Right lobe of liver (tissue), 6 donors: ENCODE measurements at regions not wholly inside any gene's neighbourhood (a gene's known extent, or its start where the extent isn't known, plus 50 kb on each side); places are given as distances from the start of the nearest gene placed in this dataset.

ENCODE experiments used
- ATAC-seq, 4 donors: fragments of 200-7000 bp; cut with Tn5 transposase; one replicate each; pipeline ENCODE4 v1.9.1; 2020; ENCODE audit warnings: mild to moderate bottlenecking in 4 of 4, moderate library complexity in 4 of 4
- DNase-seq, 3 donors: peaks; one replicate each; pipeline ENCODE4 v3.0.0-alpha.2; 2020
- H3K27ac ChIP-seq, 3 donors: fragments of 200-600 bp; one replicate each; pipeline ENCODE4 v1.8.0; 2022
- H3K27me3 ChIP-seq, 2 donors: fragments of 200-600 bp; one replicate each; pipeline ENCODE4 v1.8.0; 2022
- H3K36me3 ChIP-seq, 4 donors: fragments of 200-600 bp; sonication (generic) in 1 of 4; one replicate each; pipeline versions ENCODE4 v1.5.1 to v1.8.0; 2017 to 2022; ENCODE audit warnings: control low read depth in 1 of 4
- H3K4me1 ChIP-seq, 4 donors: fragments of 200-600 bp; sonication (generic) in 1 of 4; one replicate each; pipeline versions ENCODE4 v1.5.1 to v1.8.0; 2017 to 2022; ENCODE audit warnings: control low read depth in 1 of 4
- H3K4me3 ChIP-seq, 3 donors: fragments of 200-600 bp; one replicate each; pipeline ENCODE4 v1.8.0; 2022
- H3K9me3 ChIP-seq, 4 donors: fragments of 200-600 bp; sonication (generic) in 1 of 4; one replicate each; pipeline versions ENCODE4 v1.5.1 to v1.8.0; 2017 to 2022; ENCODE audit warnings: control low read depth in 1 of 4
- POLR2A ChIP-seq: fragments of 450-650 bp; IDR thresholded peaks from one replicate; pipeline ENCODE4 v1.6.1; 2017; ENCODE audit warnings: antibody characterized with exemption, mild to moderate bottlenecking
- WGBS: methylation state at CpG from one replicate; pipeline ENCODE4 v1.1.6; 2018; ENCODE audit warnings: low coverage, low lambda C conversion rate; ENCODE audit not compliant: insufficient coverage; ENCODE audit errors: missing lambda C conversion rate; 5-methylcytosine and 5-hydroxymethylcytosine counted together
- intact Hi-C, 2 donors: fragments of 100-400 bp; cut with DNase I; formaldehyde crosslinking; loops; one replicate each; pipeline versions ENCODE4 v1.11.2 to v1.14.1; 2022
- TF ChIP-seq, protein P1 (sequence below), 4 donors: fragments of 200-600 bp in 3 of 4; fragments of 450-650 bp in 1 of 4; IDR thresholded peaks; one replicate each; pipeline versions ENCODE4 v1.5.1 to v1.8.0; 2016 to 2022; ENCODE audit warnings: antibody characterized with exemption in 4 of 4, mild to moderate bottlenecking in 2 of 4
- donor health status: DM: no; HTN: yes; CAD: no.
- donor health status: DM: no; HTN: no; CAD: no.
- donor health status: DM: no; HTN: no; CAD: no.
- donor health status: DM: no; HTN: yes; CAD: no.
- donor health status: DM: no; HTN: yes; CAD: no.

DNA sequence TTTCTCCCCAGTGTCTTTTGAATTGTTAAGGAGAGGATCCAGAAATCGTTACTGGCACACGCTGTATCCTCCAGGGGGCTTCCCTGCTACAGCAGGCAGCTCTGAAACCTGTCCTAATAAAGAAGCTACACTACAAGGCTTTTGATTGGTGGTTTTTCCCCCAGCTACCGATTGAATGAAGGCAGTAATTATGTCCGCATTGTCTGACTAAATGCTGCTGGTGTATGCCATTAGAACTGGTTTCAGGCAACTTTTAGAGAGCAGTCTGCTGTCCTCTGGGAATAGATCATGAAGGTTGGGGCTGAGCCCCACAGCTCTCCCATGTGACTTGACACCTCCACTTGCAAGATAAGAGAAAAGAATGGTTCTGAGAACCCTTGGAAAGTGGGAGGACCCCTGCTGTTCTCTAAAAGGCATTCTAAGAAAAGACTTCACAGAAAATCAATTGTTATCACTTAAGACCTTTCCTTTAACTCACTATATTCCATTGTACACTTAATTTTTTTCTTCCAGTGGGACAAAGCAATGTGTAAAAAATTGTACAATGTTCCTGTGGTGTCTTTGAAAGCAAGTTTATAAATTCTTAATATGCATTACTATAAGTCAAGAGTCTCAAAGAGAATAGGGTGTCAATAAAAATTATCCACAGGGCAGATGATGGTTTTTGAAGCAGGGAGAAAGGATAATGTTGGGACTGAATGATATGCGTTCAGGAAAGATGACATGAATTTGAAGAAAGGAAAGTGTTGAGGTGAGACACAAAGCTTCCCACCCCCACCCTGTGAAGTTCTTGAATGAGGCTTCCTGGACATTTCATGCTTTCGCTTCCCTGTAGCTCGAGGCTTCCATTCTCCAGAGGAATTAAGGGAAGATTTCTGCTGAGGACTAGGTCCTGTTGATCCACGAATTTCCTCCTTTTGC is 53.0 kb upstream of the DAZL start:
- H3K4me1 ChIP-seq = no peaks in the 10 kb centered on the region
- H3K36me3 ChIP-seq = no peaks in the 10 kb centered on the region
- WGBS = 26% methylated on average over 8 of the region's 8 CpGs
- no peak overlapping the region for H3K27ac ChIP-seq
- ATAC-seq (no peak), DNase-seq (no peak)
- H3K4me3 ChIP-seq = no peak overlapping the region
- H3K27me3 ChIP-seq = no peaks in the 10 kb centered on the region
- H3K9me3 ChIP-seq = no peaks in the 10 kb centered on the region
- intact Hi-C loops = no loop called here
- no peak for TF ChIP-seq POLR2A

DNA sequence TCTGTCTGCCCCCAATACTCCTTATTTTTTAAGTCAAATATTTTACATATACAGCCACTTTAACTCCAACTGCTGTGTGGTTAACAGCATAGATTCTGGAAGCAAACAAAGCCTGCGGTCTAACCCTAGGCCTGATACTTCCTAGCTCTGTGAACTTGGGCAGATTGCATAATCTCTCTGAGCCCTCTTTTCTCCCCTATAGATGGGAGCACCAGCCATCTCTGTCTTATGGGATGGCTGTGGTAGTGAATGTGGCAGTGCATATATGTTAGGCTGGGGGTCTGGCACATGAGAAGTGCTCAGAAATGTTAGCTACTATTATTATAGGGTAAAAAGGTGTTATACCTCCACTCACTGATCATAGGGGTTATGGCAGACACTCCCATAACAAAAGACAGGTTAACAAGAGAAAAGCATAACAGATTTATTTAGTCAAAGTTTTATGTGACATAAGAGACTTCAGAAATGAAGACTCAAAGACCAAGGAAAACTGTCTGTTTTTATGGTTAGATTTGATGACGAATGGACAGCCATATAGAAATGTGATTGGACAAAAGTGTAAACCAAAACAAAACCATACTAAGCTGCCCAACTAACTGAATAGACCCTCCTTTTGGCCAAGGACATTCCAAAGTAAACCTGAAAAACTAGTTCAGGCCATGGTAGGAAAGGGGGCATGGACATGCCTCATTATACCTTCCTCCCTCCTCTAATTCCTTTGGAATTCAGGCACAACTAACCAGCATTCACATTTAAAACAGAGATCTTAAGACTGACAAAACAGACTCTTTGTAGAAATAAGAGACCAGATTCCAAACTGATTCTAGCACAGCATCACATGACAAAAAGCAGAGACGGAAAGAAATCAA is 53.9 kb upstream of the DAZL start:
- Histone ChIP-seq H3K9me3 (no peaks in the 10 kb centered on the region), H3K4me1 (no peaks in the 10 kb centered on the region), H3K36me3 (no peaks in the 10 kb centered on the region), H3K4me3 (no peak overlapping the region), H3K27ac (no peak overlapping the region), H3K27me3 (no peaks in the 10 kb centered on the region)
- intact Hi-C loops = no loop called here
- no peak for ATAC-seq
- no peak for TF ChIP-seq POLR2A
- TF ChIP-seq, protein P1, sequence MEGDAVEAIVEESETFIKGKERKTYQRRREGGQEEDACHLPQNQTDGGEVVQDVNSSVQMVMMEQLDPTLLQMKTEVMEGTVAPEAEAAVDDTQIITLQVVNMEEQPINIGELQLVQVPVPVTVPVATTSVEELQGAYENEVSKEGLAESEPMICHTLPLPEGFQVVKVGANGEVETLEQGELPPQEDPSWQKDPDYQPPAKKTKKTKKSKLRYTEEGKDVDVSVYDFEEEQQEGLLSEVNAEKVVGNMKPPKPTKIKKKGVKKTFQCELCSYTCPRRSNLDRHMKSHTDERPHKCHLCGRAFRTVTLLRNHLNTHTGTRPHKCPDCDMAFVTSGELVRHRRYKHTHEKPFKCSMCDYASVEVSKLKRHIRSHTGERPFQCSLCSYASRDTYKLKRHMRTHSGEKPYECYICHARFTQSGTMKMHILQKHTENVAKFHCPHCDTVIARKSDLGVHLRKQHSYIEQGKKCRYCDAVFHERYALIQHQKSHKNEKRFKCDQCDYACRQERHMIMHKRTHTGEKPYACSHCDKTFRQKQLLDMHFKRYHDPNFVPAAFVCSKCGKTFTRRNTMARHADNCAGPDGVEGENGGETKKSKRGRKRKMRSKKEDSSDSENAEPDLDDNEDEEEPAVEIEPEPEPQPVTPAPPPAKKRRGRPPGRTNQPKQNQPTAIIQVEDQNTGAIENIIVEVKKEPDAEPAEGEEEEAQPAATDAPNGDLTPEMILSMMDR (IDR thresholded peaks at IDR 0.05) = no peak
- WGBS = 68% methylated on average over 3 of the region's 3 CpGs
- DNase-seq = no peak

DNA sequence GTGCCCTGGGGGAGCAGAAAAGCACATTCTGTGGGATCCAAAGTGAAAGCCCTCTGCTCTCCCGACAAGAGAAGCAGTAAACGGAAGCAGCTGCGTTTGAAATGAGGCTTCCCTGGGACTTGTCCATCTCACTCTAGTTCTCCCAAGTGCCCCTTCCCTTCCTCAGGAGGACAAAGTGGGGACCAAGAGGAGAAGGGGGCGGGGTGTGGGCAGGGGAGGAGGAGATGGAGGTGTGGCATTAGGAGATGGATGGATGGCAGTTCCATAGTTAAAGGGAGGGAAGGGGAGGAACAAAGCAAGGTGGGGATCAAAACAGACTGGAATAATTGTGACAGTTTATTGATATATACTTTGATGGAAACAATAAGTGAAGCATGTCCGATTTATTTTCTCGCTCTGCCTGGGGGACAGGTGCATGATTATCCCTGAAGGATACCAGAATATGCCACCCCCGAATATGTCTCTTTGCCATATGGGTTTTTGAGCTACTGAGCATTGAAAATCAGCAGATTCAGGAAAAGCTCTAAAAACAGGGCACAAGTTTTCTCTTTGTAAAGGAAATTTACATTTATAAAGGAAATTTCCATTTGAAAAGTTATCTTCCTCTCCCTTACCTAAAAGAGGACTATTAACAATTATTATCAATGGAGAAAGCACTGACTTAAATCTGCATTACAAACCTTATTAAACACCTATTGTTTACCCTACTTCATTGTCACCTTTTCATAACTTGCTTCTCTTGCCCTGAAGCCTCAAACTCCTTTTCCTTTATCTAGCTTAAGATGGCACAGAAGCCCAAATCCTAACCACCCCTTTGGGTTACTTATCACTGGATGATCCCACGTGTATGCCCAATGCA is 58.9 kb upstream of the DAZL start:
- Histone ChIP-seq H3K9me3 (no peaks in the 10 kb centered on the region), H3K4me1 (no peaks in the 10 kb centered on the region), H3K4me3 (no peak overlapping the region), H3K36me3 (no peaks in the 10 kb centered on the region), H3K27ac (no peak overlapping the region), H3K27me3 (no peaks in the 10 kb centered on the region)
- ATAC-seq (no peak), DNase-seq (no peak)
- WGBS = 52% methylated on average over 6 of the region's 8 CpGs
- TF ChIP-seq, protein P1 (IDR thresholded peaks at IDR 0.05) = no peak
- no peak for TF ChIP-seq POLR2A
- intact Hi-C loops = no loop called here

DNA sequence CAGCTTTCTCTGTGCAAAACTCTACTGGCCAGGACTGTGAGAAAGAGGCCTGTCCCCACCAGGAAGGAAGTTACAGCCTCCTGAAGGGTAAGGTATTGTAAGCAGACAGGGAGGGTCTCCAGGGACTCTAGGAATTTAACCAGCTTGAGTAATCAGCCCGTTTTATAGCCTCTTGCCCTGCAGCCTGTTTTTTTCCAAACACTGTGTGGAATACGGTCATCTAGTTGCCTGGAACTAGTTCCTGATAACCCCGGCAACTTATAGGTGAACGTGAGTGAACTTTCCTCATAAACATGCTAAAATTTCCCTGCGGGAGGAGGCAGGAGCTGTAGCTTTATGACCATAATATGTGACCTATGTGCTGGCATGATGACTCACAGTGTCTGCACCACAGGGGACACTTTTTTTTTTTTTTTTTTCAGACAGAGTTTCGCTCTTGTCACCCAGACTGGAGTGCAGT is 60.1 kb upstream of the DAZL start:
- DNase-seq = no peak
- 40% methylated on average over 6 of the region's 6 CpGs for whole genome bisulfite sequencing
- Histone ChIP-seq H3K36me3 (no peaks in the 10 kb centered on the region), H3K4me3 (no peak overlapping the region), H3K4me1 (no peaks in the 10 kb centered on the region), H3K27me3 (no peaks in the 10 kb centered on the region), H3K27ac (no peak overlapping the region), H3K9me3 (no peaks in the 10 kb centered on the region)
- ATAC-seq = no peak
- TF ChIP-seq, protein P1 (IDR thresholded peaks at IDR 0.05) = no peak
- TF ChIP-seq POLR2A = no peak
- intact Hi-C loops = no loop called here
